Ishikawa (cell line): ENCODE measurements at regions not wholly inside any gene's neighbourhood (a gene's known extent, or its start where the extent isn't known, plus 50 kb on each side); places are given as distances from the start of the nearest gene placed in this dataset.

Experiments
- EP300 ChIP-seq: IDR thresholded peaks from 2 replicates; pipeline ENCODE4 v1.6.1; 2012; ENCODE audit warnings: borderline replicate concordance
- NFIC ChIP-seq: IDR thresholded peaks from 2 replicates; pipeline ENCODE4 v1.6.1; 2012
- TAF1 ChIP-seq: IDR thresholded peaks from 2 replicates; pipeline ENCODE4 v1.6.1; 2012; ENCODE audit warnings: low read depth, mild to moderate bottlenecking
- TCF12 ChIP-seq: IDR thresholded peaks from 2 replicates; pipeline ENCODE4 v1.6.1; 2012; ENCODE audit warnings: low read depth

DNA sequence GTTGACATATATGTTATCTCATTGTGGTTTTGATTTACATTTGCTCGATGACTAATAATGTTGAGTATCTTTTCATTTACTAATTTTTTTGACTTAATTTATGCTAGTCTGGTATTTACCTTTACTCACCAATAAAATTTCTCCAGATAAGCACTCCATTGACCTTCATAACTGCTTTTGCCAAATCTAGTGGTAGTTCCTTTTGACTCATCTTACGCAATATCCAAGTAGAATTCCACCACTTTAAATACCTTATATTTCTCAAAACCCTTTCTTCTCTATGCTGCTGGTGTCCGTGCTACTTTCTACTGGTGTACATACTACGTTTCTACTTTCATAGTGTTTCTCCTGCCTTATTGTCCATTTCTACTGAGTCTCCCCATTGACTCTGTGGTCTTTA, 407.6 kb upstream of the SPHKAP start:
- TF ChIP-seq TAF1 (no peak), TCF12 (no peak), EP300 (no peak), NFIC (no peak)
